NCI-H1417 (cell line): ENCODE measurements at regions not wholly inside any gene's neighbourhood (a gene's known extent, or its start where the extent isn't known, plus 50 kb on each side); places are given as distances from the start of the nearest gene placed in this dataset.

Experiments used
- DNase-seq, 3 experiments: peaks; one replicate each; lab custom pipeline; 2025; lab: John Stamatoyannopoulos, UW

DNA sequence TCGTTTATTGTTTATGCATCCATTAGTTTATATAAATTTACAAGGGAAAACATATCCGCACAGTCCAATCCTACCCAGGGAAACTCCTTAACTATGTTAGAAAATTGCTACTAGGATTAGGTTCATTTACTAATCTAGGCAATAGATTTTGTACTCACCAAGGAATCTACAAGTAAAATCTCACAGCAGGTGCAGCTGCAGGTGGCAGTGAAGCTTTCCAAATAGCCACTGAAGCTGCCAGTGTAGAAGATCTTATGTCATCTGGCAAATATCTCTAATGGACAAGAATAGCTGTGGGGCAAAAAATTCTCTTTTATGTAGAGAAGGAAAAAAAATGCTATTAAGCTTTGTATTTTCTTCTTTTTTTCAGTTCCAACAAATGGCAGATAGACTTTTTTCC, 963.4 kb upstream of the ADGRL4 start:
- peak in 1 of 3 experiments; percentile 52 for DNase-seq

DNA sequence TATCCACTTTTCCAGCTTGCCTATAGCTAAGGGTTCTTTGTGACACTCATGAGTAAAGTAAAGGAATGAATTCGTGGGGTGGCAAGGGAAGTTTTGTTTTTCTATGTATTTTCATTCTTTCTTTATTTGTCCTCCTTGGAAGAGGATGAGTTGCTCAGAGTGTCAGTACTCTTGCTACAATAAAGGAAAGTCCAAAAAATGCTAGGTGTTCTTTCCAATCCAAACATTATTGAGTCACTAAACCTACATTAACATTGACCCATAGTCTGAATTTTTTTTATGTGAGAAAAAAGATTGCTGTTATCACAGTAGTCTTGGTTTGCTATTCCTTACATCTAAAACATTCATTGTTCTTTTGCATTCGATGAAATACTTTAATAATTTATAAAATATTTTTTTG, 959.9 kb upstream of the ADGRL4 start:
- no peak for DNase-seq

DNA sequence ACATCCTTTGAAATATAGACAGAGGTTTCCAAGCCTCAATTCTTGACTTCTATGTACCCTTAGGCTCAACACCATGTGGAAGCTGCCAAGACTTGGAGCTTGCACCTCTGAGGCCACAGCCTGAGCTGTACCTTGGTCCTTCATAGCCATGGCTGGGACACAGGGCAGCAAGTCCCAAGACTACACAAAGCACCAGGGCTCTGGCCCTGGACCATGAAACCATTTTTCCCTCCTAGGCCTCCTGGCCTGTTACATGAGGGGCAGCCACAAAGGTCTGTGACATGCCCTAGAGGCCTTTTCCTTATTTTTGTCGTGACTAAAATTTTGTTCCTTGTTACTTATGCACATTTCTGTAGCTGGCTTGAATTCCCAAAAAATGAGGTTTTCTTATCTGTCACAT, 953.1 kb upstream of the ADGRL4 start:
- no peak for DNase-seq

DNA sequence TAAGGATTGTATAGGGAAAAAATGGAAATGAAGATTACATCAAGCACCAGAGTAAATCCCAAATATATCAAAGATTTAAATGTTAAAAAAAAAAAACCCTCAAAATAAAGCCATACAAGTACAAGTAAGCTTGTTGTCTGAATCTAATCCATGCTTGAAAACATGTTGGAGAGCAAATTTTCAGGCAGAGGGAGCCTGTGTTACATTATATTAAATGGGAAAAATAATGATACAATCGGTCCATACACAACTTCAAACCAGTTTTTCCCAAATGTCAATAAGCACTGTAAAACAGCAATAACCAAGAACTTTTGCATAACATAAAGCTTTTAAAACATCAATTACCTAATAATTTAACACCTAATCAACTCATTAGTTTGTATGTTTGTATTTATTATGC, 949.4 kb upstream of the ADGRL4 start:
- DNase-seq, result no peak

DNA sequence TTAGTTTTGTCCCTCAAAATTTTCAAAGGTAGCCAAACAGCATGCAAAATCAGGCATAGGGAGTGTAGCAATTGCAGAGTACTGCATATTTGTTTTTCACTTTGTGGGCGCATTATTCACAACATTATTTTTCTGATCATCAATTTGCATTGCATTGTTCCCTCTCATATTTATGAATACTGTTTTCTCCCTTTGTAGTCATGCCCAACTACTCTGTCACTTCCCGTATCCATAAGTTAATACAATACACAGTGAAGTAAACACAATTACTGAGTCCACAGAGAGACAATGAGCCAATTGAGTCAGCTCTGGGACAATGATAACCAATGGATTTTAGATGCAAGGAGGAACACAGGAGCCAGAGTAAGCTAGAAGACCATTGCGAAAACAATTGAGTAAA, 944.0 kb upstream of the ADGRL4 start:
- DNase-seq, result no peak

DNA sequence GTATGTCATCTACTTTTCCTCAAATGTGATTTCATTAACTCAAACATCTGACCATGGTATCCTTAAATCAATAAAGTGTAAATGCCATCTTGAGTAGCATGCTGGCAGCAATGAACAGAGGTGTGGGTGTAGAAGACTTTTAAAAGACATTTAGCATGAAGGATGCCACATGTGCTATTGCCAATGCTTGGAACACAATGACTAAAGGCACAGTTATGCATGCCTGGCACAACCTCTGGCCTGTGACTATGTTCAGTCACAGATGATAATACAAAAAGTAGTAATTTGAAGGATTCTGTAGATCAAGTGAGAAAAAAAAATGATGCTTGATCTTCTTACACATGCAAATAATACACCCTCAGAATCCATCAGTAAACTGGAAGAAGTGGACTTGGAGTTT, 938.9 kb upstream of the ADGRL4 start:
- DNase-seq, result no peak

DNA sequence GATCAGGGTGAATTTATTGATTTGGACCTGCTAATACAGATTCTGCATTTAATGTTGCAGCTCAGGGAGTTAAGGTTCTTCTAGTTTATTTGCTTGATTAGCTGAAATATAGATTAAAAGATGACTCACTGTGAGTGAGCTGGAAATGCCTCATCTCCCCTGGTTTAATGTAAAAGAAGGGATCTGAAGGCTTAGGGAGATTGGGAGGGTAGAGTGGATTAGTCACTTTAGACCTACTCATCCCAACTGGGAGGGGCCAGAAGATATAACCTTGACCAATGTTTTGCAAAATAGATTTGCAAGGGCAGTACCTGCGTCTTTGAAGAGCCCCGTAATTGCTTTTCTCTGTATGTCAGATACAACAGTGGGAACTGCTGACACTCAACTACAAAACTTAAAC, 922.8 kb upstream of the ADGRL4 start:
- DNase-seq, result no peak

DNA sequence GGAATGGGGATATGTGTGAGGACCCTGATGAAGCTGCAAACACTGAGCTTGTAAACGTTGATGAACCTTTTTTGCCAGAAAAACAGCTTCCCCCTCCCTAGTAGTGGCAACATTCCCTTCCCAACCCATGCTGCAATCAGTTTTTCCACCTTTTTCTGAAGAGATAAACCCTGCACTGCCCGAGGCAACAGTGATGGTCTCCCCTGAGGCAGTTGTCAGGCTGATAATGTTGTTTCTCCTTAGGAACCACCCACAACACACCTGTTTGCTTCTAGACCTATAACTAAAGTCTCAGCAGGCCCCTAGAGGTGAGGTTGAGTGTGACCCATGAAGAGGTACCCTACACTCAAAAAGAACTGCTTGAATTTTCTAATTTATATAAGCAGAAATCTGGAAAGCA, 922.4 kb upstream of the ADGRL4 start:
- no peak for DNase-seq

DNA sequence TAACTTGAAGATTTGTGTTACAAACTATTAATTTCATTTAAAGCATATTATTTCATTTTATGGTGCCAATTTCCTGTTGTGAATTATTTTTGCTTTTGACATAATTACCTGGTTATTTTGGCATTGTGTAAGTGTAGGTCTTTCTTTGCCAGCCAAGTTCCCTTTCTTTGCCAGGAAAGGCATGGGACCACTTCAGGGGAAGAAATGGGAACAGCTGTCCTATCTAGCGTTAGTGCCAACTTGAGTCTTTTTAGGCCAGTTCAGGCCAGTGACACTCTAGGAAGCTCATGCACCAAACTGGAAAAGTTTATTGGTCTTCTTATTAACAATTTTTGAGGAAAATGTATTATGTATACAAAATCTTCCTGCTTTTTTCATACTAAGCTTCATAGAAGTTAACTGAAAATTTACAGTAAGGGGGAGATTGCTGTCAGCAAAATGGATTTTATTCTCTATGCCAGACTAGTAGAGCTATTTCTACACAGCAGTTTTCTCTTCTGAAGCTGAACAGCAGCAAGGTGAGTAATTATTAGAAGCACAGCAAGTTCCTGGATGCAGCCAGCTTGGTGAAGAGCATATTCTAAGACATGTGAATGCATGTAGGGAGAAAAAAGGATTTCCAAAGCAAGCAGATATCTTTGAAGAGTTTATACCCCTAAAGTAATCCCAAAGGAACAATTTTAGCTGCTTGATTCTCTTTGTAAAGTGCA, 914.6 kb upstream of the ADGRL4 start:
- no peak for DNase-seq

DNA sequence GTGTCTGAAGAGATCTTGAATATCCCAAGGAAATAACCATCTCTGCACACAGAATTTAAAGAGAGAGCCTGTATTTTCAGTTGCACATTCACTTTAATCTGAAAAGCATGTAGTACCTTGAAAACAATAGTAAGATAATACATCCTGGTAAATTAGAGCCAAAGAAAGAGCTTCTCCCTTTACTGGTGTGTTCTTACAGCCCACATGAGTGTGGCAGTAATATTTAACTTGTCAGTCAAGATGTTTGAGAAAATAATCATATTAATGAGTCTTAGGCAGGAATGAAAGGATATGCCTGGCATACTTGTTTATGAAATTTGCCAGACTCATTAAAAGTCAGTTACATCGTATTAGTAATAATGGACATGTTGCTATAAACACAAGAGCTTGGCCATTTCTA, 908.4 kb upstream of the ADGRL4 start:
- peak in 1 of 3 experiments; percentile 22 for DNase-seq

DNA sequence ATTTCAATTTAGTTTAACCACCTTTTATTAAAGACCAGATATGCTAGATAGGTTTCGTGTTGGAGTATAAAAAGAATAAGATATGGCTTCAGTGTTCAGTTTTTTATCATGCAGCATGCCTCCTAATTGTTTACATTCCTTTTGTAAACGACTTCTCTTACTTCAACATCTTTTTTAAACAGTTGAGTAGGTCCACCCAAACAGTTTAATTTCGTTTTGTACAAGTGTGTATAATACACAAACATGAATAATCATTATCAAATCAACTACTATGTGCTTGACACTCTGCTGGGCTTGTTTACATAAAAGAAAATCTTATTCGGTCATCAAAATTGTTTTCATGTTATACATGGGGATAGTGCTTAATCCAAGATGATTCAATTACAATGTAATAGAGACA, 906.3 kb upstream of the ADGRL4 start:
- DNase-seq, result no peak

DNA sequence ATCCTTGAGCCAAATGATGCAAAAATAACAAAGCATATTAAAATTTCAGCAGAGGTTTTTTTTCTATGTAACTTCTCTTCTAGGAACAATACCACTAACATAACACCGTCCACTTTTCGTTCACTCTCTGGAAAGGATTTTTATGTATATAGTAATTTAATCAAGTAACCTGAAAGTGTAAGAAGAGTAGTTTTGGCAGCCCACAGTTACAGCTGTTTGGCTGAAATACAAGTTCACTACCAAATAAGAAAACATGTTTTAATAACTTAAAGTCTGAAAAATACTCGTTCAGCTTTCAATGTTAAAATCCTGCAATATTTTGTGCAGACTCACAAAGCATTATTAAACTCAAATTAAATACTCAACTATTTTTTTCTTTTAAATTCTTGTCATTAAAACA, 896.8 kb upstream of the ADGRL4 start:
- no peak for DNase-seq

DNA sequence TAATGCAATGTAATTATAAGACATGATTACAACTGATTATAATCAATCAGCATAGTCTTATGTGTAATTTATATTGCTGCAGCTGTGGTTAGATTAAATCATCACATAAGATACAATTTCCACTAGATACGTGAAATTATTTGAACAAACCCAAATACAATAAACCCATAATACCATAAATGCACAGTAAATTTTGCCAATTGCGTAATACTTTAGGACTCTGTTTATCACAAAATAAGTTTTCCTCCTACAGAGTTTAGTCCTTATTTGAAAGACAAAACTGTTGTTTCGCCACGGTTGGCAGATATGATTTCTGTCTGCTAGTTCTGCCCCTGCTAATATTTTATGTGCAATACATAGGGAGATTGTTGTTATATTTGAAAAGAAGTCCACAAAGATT, 895.9 kb upstream of the ADGRL4 start:
- DNase-seq, result no peak

DNA sequence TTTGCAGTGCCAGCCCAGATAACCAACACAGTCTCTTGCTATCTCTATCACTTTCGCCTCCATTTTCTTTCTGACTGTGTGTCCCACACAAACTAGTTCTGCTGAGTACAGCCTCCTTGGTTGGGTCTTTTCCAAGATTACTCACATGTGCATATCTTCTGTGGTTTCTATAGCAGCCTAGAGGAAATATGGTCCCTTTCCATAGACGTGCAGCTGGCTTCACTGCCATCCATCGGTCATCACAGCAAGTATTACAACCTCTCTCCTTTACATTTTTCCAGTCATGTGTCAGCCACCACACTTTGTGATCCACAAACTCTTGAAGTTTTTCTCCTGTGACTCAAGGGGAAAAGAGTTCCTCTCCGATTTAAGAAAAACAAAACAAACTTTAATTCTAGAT, 893.4 kb upstream of the ADGRL4 start:
- no peak for DNase-seq

DNA sequence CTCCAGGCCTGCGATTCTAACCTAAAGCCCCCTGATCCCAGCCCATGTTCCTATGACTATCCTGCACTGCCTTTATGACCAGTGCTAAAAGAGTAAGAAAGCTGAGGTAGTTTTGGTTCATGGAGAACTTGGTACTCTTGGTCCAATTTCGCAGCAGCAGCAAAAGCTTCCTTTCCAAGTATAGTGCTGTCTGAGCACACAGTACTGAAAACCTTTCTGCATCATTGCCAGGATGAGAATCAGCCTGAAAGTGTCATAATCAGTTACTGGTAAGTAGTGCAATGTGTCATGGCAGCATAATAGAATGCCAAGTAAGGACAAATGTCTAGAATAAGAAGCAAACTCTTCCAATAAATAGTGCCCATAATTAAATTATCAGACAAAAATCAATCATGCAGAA, 889.6 kb upstream of the ADGRL4 start:
- no peak for DNase-seq

DNA sequence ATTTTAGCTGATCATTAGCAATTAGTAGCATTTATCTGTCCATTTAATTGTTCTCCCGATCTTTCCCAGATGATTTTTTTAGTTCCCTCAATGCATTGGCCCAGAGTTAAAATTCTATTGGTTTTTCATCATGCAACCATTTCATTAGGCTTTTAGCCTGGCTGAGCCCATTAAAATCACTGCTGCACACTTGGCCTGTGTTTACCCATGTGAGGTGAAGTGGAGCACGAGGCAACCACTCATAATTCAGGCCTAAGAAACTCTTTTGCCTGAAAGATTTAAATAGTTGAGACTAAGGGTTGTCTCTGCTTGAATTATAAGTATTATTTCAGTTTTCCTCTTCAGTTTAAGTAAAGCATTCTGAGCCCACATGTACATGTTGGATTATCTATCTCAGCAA, 889.0 kb upstream of the ADGRL4 start:
- peak in 2 of 3 experiments; percentile 22 to 42 for DNase-seq

DNA sequence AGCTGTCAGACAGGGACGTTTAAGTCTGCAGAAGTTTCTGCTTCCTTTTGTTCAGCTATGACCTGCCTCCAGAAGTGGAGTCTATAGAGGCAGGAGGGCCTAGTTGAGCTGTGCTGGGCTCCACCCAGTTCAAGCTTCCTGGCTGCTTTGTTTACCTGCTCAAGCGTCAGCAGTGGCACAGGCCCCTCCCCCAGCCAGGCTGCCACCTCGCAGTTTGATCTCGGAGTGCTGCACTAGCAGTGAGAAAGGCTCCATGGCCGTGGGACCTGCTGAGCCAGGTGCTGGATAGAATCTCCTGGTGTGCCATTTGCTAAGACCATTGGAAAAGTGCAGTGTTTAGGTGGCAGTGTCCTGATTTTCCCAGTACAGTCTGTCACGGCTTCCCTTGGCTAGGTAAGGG, 887.6 kb upstream of the ADGRL4 start:
- peak in 1 of 3 experiments; percentile 9 for DNase-seq

DNA sequence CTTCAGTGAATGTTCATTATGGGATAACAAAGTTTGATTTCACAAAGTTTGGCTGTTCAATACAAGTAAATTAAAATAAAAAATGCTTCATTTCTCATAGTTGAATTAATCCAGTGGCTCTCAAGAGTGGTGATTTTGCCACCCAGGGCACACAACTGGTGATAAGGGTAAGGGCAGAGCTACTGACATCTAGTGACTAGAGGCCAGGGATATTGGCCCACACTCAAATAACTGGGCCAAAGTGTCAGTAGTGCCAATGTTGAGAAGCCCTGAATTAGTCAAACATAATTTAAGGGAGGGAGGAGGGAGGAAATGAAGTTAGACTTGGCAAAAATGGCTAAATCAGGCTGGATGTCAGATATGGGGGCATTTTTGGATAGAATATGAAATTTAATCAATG, 880.5 kb upstream of the ADGRL4 start:
- no peak for DNase-seq

DNA sequence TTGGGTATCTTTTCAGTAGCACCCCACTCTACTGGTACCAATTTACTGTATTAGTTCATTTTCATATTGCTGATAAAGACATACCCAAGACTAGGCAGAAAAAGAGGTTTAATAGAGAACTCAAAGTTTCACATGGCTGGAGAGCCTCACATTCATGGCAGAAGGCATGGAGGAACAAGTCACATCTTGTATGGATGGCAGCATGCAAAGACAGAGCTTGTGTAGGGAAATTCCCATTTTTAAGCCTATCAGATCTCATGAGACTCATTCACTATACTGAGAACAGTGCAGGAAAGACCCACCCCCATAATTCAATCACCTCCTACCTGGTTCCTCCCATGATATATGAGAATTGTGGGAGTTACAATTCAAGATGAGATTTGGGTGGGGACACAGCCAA, 878.6 kb upstream of the ADGRL4 start:
- DNase-seq, result no peak

DNA sequence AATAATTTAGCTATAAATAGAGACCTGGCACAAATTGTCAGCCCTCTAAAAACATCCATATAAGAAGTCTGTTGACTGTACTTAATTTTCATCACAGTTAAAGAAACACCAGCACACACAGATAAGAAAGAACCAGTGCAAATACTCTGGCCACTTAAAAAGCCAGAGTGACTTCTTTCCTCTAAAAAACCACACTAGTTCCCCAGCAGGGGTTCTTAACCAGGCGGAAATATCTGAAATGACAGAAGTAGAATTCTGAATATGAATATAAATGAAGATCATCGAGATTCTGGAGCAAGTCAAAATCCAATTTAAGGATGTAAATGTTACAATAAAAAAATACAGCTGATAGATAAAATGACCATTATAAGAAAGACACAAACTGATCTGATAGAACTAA, 870.6 kb upstream of the ADGRL4 start:
- DNase-seq, result no peak

DNA sequence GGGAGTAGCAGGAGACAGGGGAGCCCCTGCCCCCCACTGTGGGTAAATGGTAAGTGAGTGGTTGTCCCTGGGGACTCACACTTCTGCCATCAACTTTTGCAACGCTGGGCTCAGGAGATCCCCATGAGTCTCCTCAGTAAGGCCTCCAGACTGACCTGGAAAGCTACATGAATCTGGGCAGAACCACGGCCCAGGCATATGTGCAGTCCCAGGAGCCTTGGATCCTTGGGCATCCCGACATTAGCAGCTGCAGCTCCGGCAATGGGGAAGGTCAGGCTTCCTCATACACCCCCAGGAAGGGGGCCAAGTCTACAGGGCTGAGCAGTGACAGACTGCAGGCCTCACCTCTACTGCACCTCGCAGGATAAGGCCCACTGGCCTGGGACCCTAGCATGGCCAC, 868.7 kb upstream of the ADGRL4 start:
- no peak for DNase-seq

DNA sequence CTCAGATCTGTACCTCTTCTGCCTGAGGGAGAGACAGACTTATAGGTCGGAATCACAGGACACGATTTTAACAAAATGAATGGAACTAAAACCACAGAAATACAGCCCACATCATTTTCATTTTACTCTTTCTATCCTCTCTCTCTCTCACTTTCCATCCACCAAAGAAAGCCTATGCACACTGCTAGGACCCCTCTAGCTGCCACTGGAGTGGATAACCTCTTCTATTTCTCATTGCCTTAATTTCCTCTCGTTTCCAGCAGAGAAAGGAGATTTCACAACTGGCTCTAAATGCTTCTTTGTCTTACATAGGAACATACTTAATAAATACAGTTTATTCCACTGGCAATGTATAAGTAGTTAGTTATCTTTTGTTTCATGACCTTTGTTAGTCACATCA, 867.8 kb upstream of the ADGRL4 start:
- DNase-seq, result no peak

DNA sequence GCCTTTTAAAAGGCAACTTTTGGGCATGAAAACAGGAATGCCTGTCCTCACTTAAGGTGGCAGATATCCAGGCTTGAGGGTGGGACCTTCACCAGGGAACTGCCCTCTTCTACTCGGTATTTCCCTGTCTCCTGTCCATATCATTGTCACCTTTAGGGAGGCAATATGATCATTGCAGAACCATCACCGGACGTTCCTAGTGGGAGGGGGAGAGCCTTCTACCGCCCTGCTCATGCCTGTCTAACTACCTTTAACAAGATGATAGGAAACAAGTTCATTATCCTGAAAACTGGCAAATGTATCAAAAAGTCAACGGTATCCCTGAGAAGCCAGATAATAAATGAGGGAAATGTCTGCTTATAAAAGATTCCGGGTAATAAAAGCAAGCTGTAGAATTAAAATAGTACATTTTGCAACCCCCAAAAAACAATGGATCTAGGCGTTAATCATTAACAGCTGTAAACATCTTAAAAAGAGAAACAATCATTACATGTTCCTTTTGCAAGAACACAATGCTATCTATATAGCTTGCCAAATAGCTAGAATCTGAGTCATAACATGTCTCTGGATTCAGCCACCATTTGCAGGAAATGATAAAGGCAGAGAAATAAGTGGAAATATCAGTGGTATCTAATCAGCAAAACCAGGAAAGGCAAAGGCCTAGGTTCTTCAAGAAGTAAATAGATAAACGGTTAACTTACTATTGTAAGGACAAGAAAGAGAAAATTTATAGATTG, 852.9 kb upstream of the ADGRL4 start:
- no peak for DNase-seq

DNA sequence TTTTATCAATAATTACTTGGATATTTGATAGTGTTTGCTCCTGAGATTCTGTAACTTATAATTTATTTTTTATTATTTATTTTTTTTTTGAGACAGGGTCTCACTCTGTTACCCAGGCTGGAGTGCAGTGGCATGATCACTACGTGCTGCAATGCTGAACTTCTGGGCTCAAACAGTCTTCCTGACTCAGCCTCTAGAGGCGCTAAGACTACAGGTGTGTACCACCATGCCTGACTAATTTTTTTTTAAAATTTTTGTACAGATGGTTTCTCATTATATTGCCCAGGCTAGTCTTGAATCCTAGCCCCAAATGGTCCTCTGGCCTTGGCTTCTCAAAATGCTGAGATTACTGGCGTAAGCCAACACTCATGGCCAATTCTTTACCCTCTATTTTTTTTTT, 845.5 kb upstream of the ADGRL4 start:
- no peak for DNase-seq
